Neuronal stem cell (in vitro differentiated cells): ENCODE measurements at regions not wholly inside any gene's neighbourhood (a gene's known extent, or its start where the extent isn't known, plus 50 kb on each side); places are given as distances from the start of the nearest gene placed in this dataset.

Experiments
- DNase-seq: peaks from one replicate; pipeline ENCODE4 v3.0.0-alpha.2; 2013; ENCODE audit warnings: low spot score
- H2AFZ ChIP-seq: one replicate; pipeline ENCODE4 v1.6.1; 2013; ENCODE audit warnings: mild to moderate bottlenecking, low read length, inconsistent platforms
- H2AK5ac ChIP-seq: 2 replicates; pipeline ENCODE4 v1.6.1; 2013; ENCODE audit warnings: low read depth, mild to moderate bottlenecking, inconsistent platforms, low read length, moderate library complexity, mixed read lengths
- H2BK120ac ChIP-seq: 2 replicates; pipeline ENCODE4 v1.6.1; 2013; ENCODE audit warnings: low read depth, mild to moderate bottlenecking, inconsistent platforms, low read length, moderate library complexity, mixed read lengths
- H2BK12ac ChIP-seq: one replicate; pipeline ENCODE4 v1.6.1; 2013; ENCODE audit warnings: low read length, inconsistent platforms
- H2BK15ac ChIP-seq: 2 replicates; pipeline ENCODE4 v1.6.1; 2013; ENCODE audit warnings: mild to moderate bottlenecking, low read length, inconsistent platforms, mixed read lengths
- H2BK5ac ChIP-seq: one replicate; pipeline ENCODE4 v1.6.1; 2013; ENCODE audit warnings: inconsistent platforms, mild to moderate bottlenecking, low read length, moderate library complexity
- H3K14ac ChIP-seq: one replicate; pipeline ENCODE4 v1.6.1; 2013; ENCODE audit warnings: low read length, inconsistent platforms
- H3K18ac ChIP-seq: 2 replicates; pipeline ENCODE4 v1.6.1; 2013; ENCODE audit warnings: low read length, inconsistent platforms
- H3K23ac ChIP-seq: 2 replicates; pipeline ENCODE4 v1.6.1; 2013; ENCODE audit warnings: low read depth, mild to moderate bottlenecking, mixed read lengths, low read length, inconsistent platforms; ENCODE audit not compliant: poor library complexity
- H3K27ac ChIP-seq: replicated peaks from 3 replicates; pipeline ENCODE4 v1.5.1; 2013; ENCODE audit warnings: low read length, inconsistent platforms
- H3K27me3 ChIP-seq, 3 experiments: 2 replicates each; pipeline ENCODE4 v1.6.1; 2013; ENCODE audit warnings: low read length in 3 of 3, mild to moderate bottlenecking in 2 of 3, inconsistent platforms in 1 of 3, low read depth in 1 of 3, mixed read lengths in 1 of 3, moderate library complexity in 1 of 3; ENCODE audit not compliant: control insufficient read depth in 3 of 3, insufficient read depth in 3 of 3
- H3K36me3 ChIP-seq, 2 donors: replicated peaks in 1 of 2; 2 replicates each; pipeline ENCODE4 v1.6.1; 2013; ENCODE audit warnings: low read length in 2 of 2; ENCODE audit not compliant: control insufficient read depth in 2 of 2, insufficient read depth in 2 of 2
- H3K4ac ChIP-seq: 2 replicates; pipeline ENCODE4 v1.6.1; 2013; ENCODE audit warnings: inconsistent platforms, mild to moderate bottlenecking, low read length, moderate library complexity
- H3K4me1 ChIP-seq, 2 donors: 1 replicate in 1 of 2; 2 replicates in 1 of 2; pipeline ENCODE4 v1.6.1; 2013; ENCODE audit warnings: low read length in 2 of 2, low read depth in 1 of 2; ENCODE audit not compliant: control insufficient read depth in 2 of 2, insufficient read depth in 1 of 2
- H3K4me2 ChIP-seq: one replicate; pipeline ENCODE4 v1.6.1; 2013; ENCODE audit warnings: mild to moderate bottlenecking, low read length, inconsistent platforms; ENCODE audit not compliant: insufficient read depth, poor library complexity, severe bottlenecking
- H3K4me3 ChIP-seq, 2 donors: 2 replicates each; pipeline ENCODE4 v1.5.1; 2013; ENCODE audit warnings: low read length in 2 of 2, mild to moderate bottlenecking in 2 of 2, inconsistent platforms in 1 of 2, moderate library complexity in 1 of 2
- H3K79me1 ChIP-seq: one replicate; pipeline ENCODE4 v1.6.1; 2013; ENCODE audit warnings: low read depth, mild to moderate bottlenecking, inconsistent platforms, low read length, moderate library complexity
- H3K9ac ChIP-seq: one replicate; pipeline ENCODE4 v1.6.1; 2013; ENCODE audit warnings: mild to moderate bottlenecking, low read depth, low read length, inconsistent platforms; ENCODE audit not compliant: poor library complexity
- H3K9me3 ChIP-seq, 2 donors: replicated peaks in 1 of 2; 2 replicates each; pipeline versions ENCODE3 to v1.6.1; 2013; ENCODE audit warnings: low read length in 2 of 2, mild to moderate bottlenecking in 2 of 2, inconsistent platforms in 1 of 2, low read depth in 1 of 2, mixed read lengths in 1 of 2, moderate library complexity in 1 of 2; ENCODE audit not compliant: control insufficient read depth in 2 of 2, insufficient read depth in 1 of 2
- H4K8ac ChIP-seq: one replicate; pipeline ENCODE4 v1.6.1; 2013; ENCODE audit warnings: low read depth, mild to moderate bottlenecking, inconsistent platforms, low read length, moderate library complexity
- H4K91ac ChIP-seq: one replicate; pipeline ENCODE4 v1.6.1; 2013; ENCODE audit warnings: low read length, low read depth, mild to moderate bottlenecking, inconsistent platforms; ENCODE audit not compliant: poor library complexity
- WGBS, 2 donors: extraction: QIAGEN DNeasy Blood & Tissue Kit; methylation state at CpG; one replicate each; pipeline ENCODE4 v1.1.7; 2013; ENCODE audit warnings: missing lambda C conversion rate in 2 of 2, mixed read lengths in 1 of 2; ENCODE audit not compliant: insufficient read length in 2 of 2, insufficient replicate concordance in 1 of 2; ENCODE audit errors: extremely low coverage in 2 of 2; 5-methylcytosine and 5-hydroxymethylcytosine counted together

- Histone ChIP-seq H3K27me3 (no peaks in the 10 kb centered on the region), H3K23ac (no peak overlapping the region), H3K4me2 (no peak overlapping the region), H2BK15ac (no peak overlapping the region), H4K8ac (no peak overlapping the region), H2BK12ac (no peak overlapping the region), H3K18ac (no peak overlapping the region), H3K79me1 (no peaks in the 10 kb centered on the region), H4K91ac (no peak overlapping the region), H2AK5ac (no peak overlapping the region), H3K27ac (no peak overlapping the region), H2BK120ac (no peak overlapping the region), H3K4ac (no peak overlapping the region), H3K4me3 (no peak overlapping the region), H3K9me3 (no peaks in the 10 kb centered on the region), H2BK5ac (no peak overlapping the region), H3K4me1 (peaks cover 13 to 18% of the 10 kb centered on the region in 2 donors), H3K14ac (no peak overlapping the region), H2AFZ (no peak overlapping the region), H3K36me3 (no peaks in the 10 kb centered on the region), H3K9ac (no peak overlapping the region)
- WGBS, 2 donors = no CpG with 5 or more reads among the region's 6 CpGs
- no peak for DNase-seq
Measured at GRCh38 chrX:40448793-40449192, 132.0 kb upstream of the ATP6AP2 start.

- no peak overlapping the region for H4K8ac ChIP-seq
Measured at GRCh38 chrX:40446921-40447320, 133.8 kb upstream of the ATP6AP2 start.

GRCh38 chrX:40445691-40446090 is 135.1 kb upstream of the ATP6AP2 start:
- WGBS, 2 donors = no CpG with 5 or more reads among the region's 3 CpGs
- no peaks in the 10 kb centered on the region for H3K36me3 ChIP-seq
- no peak overlapping the region for H3K4me2 ChIP-seq
- no peak overlapping the region for H3K4ac ChIP-seq
- no peak overlapping the region for H3K4me3 ChIP-seq
- H3K79me1 ChIP-seq = no peaks in the 10 kb centered on the region
- no peak overlapping the region for H2BK15ac ChIP-seq
- no peak for DNase-seq
- H2BK12ac ChIP-seq = no peak overlapping the region
- H3K18ac ChIP-seq = no peak overlapping the region
- H3K4me1 ChIP-seq = peaks cover 15 to 24% of the 10 kb centered on the region in 2 donors
- H3K14ac ChIP-seq = no peak overlapping the region
- H3K27me3 ChIP-seq = no peaks in the 10 kb centered on the region
- H3K9ac ChIP-seq = no peak overlapping the region
- no peak overlapping the region for H4K91ac ChIP-seq
- no peak overlapping the region for H4K8ac ChIP-seq
- no peak overlapping the region for H3K23ac ChIP-seq
- H3K27ac ChIP-seq = peak overlapping the region; percentile 82
- no peak overlapping the region for H2AK5ac ChIP-seq
- H3K9me3 ChIP-seq = no peaks in the 10 kb centered on the region
- H2BK5ac ChIP-seq = no peak overlapping the region
- no peak overlapping the region for H2BK120ac ChIP-seq
- peak overlapping the region; percentile 36 for H2AFZ ChIP-seq

More at GRCh38 chrX:40446921-40447320, 133.8 kb upstream of the ATP6AP2 start:
- Histone ChIP-seq H3K9ac (no peak overlapping the region), H3K14ac (no peak overlapping the region), H2AK5ac (peak overlapping the region; percentile 28), H3K18ac (peak overlapping the region; percentile 38), H3K27ac (no peak overlapping the region), H3K27me3 (no peaks in the 10 kb centered on the region), H3K23ac (no peak overlapping the region), H4K91ac (no peak overlapping the region), H3K4ac (no peak overlapping the region), H3K4me2 (no peak overlapping the region), H3K9me3 (no peaks in the 10 kb centered on the region), H3K79me1 (no peaks in the 10 kb centered on the region), H2BK15ac (no peak overlapping the region), H2BK12ac (no peak overlapping the region), H2AFZ (no peak overlapping the region), H2BK120ac (no peak overlapping the region), H2BK5ac (no peak overlapping the region), H3K4me3 (no peak overlapping the region), H3K4me1 (peaks cover 15 to 20% of the 10 kb centered on the region in 2 donors), H3K36me3 (no peaks in the 10 kb centered on the region)
- no peak for DNase-seq
- no CpG with 5 or more reads among the region's 6 CpGs for WGBS, 2 donors

DNA sequence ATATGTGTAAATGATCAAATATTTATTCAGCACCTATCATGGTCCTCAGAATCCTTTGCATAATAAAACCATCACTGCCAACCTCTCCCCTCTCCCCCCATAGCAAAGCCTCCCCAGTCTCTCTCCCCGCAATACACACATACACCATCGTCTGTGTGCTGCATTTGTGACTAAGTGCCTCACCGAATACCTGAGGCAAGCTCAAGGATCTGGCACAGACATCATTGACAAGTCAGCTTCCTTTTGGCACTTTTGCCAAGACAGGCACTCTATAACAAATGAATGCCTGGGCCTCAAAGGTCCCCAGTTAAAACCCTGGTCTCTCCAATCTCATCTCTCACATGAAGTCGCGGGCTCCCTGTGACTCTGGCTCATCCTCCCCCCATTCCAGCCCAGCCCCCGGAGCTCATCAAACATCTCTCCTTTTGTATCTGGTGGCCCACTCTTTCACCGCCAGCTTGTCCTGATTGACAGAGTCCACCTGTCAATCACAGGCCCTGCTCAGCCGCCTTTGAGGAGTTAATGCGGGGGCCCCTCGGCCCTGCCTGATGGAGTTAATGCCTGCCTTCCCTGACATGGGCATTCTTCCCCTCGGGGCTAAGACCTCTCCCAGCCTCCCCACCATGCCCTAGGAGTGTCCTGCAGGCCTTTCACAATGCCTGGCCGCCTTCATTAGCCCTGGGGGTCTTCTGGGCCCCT is 135.8 kb upstream of the ATP6AP2 start:
- Histone ChIP-seq H3K18ac (peak overlapping the region; percentile 35), H2AFZ (peak overlapping the region; percentile 36), H3K36me3 (no peaks in the 10 kb centered on the region), H3K4me1 (peaks cover 12 to 21% of the 10 kb centered on the region in 2 donors), H2BK5ac (no peak overlapping the region), H4K8ac (no peak overlapping the region), H3K4me2 (peak overlapping the region; percentile 18), H2BK12ac (no peak overlapping the region), H2BK120ac (no peak overlapping the region), H2AK5ac (no peak overlapping the region), H4K91ac (no peak overlapping the region), H3K9me3 (no peaks in the 10 kb centered on the region), H3K4me3 (no peak overlapping the region), H3K27me3 (no peaks in the 10 kb centered on the region), H3K9ac (no peak overlapping the region), H3K79me1 (no peaks in the 10 kb centered on the region), H3K4ac (no peak overlapping the region), H3K23ac (no peak overlapping the region), H2BK15ac (no peak overlapping the region), H3K27ac (peak overlapping the region; percentile 82), H3K14ac (no peak overlapping the region)
- no CpG with 5 or more reads among the region's 12 CpGs for WGBS, 2 donors
- DNase-seq = peak; percentile 46
